ENCODE measurements at regions not wholly inside any gene's neighbourhood (a gene's known extent, or its start where the extent isn't known, plus 50 kb on each side); places are given as distances from the start of the nearest gene placed in this dataset.

GRCh38 chr4:18391354-18391728 lies 369.8 kb upstream of the LCORL start:
- TF ChIP-seq CTCF (IDR thresholded peaks at IDR 0.05; ENCODE audit: unreplicated experiment in 3 of 3) = no peak
- Mint-ChIP-seq H3K4me3 (no peak overlapping the region), H3K36me3 (ENCODE audit: low read depth) (no peaks in the 10 kb centered on the region), H3K27me3 (ENCODE audit: low read depth) (no peaks in the 10 kb centered on the region), H3K27ac (no peak overlapping the region), H3K9me3 (no peaks in the 10 kb centered on the region), H3K4me1 (no peaks in the 10 kb centered on the region)

- Mint-ChIP-seq H3K27me3 (ENCODE audit: low read depth) (no peaks in the 10 kb centered on the region), H3K4me1 (no peaks in the 10 kb centered on the region), H3K36me3 (ENCODE audit: low read depth) (no peaks in the 10 kb centered on the region), H3K27ac (no peak overlapping the region), H3K4me3 (no peak overlapping the region), H3K9me3 (no peaks in the 10 kb centered on the region)
- TF ChIP-seq CTCF (IDR thresholded peaks at IDR 0.05; ENCODE audit: unreplicated experiment in 3 of 3) = no peak
Measured at GRCh38 chr4:18390655-18391353, 369.2 kb upstream of the LCORL start.

GRCh38 chr4:18389115-18389514 lies 367.6 kb upstream of the LCORL start:
- Mint-ChIP-seq H3K27ac (no peak overlapping the region), H3K4me3 (no peak overlapping the region), H3K36me3 (ENCODE audit: low read depth) (no peaks in the 10 kb centered on the region)

GRCh38 chr4:18388039-18388438 lies 366.5 kb upstream of the LCORL start:
- no peak for TF ChIP-seq CTCF (IDR thresholded peaks at IDR 0.05; ENCODE audit: unreplicated experiment in 3 of 3)
- Mint-ChIP-seq H3K9me3 (peaks cover 10% of the 10 kb centered on the region), H3K36me3 (ENCODE audit: low read depth) (no peaks in the 10 kb centered on the region), H3K27ac (no peak overlapping the region), H3K27me3 (ENCODE audit: low read depth) (no peaks in the 10 kb centered on the region), H3K4me3 (no peak overlapping the region), H3K4me1 (no peaks in the 10 kb centered on the region)

More at GRCh38 chr4:18389115-18389514, 367.6 kb upstream of the LCORL start:
- Mint-ChIP-seq H3K9me3 (peaks cover 4% of the 10 kb centered on the region), H3K4me1 (no peaks in the 10 kb centered on the region), H3K27me3 (ENCODE audit: low read depth) (no peaks in the 10 kb centered on the region)
- TF ChIP-seq CTCF (IDR thresholded peaks at IDR 0.05; ENCODE audit: unreplicated experiment in 3 of 3) = no peak

- Mint-ChIP-seq H3K9me3 (peaks cover 10% of the 10 kb centered on the region), H3K36me3 (ENCODE audit: low read depth) (no peaks in the 10 kb centered on the region), H3K4me3 (no peak overlapping the region), H3K27ac (no peak overlapping the region), H3K27me3 (ENCODE audit: low read depth) (peaks cover 5% of the 10 kb centered on the region), H3K4me1 (no peaks in the 10 kb centered on the region)
- TF ChIP-seq CTCF (IDR thresholded peaks at IDR 0.05; ENCODE audit: unreplicated experiment in 3 of 3) = no peak
Measured at GRCh38 chr4:18381186-18381585, 359.6 kb upstream of the LCORL start.

- H3K4me1 Mint-ChIP-seq = no peaks in the 10 kb centered on the region
- H3K4me3 Mint-ChIP-seq = no peak overlapping the region
- no peaks in the 10 kb centered on the region for H3K27me3 Mint-ChIP-seq (ENCODE audit: low read depth)
- no peaks in the 10 kb centered on the region for H3K9me3 Mint-ChIP-seq
- no peak overlapping the region for H3K27ac Mint-ChIP-seq
- H3K36me3 Mint-ChIP-seq (ENCODE audit: low read depth) = no peaks in the 10 kb centered on the region
- no peak for TF ChIP-seq CTCF (IDR thresholded peaks at IDR 0.05; ENCODE audit: unreplicated experiment in 3 of 3)
Measured at GRCh38 chr4:18369561-18369960, 348.0 kb upstream of the LCORL start.
